Head of caudate nucleus (tissue), 42 donors: ENCODE measurements at regions not wholly inside any gene's neighbourhood (a gene's known extent, or its start where the extent isn't known, plus 50 kb on each side); places are given as distances from the start of the nearest gene placed in this dataset.

Source experiments
- DNase-seq, 42 donors: peaks; one replicate each; pipeline versions ENCODE4 v3.0.0 to v3.0.0-alpha.2; 2020 to 2021; ENCODE audit warnings: mixed read lengths in 7 of 42
- intact Hi-C: fragments of 100-400 bp; cut with DNase I; formaldehyde crosslinking; loops from one replicate; pipeline ENCODE4 v1.15.0; 2022

- intact Hi-C loops: no loop called here
- DNase-seq: no peak
Measured at GRCh38 chr12:18207266-18207665, 54.1 kb upstream of the PIK3C2G start.

DNA sequence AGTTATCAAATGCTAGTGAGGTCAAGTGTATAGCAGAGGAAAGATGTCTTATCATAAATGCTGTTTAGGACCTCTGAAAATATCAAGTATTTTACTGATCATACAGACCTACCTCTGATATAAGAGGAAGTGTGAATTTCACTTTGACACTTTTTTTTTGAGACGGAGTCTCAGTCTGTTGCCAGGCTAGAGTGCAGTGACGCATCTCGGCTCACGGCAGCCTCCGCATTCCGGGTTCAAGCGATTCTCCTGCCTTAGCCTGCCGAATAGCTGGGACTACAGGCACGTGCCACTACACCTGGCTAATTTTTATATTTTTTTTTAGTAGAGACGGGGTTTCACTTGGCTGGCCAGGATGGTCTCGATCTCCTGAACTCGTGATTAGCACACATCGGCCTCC is 55.1 kb upstream of the PIK3C2G start:
- no peak for DNase-seq
- intact Hi-C loops: no loop called here

DNA sequence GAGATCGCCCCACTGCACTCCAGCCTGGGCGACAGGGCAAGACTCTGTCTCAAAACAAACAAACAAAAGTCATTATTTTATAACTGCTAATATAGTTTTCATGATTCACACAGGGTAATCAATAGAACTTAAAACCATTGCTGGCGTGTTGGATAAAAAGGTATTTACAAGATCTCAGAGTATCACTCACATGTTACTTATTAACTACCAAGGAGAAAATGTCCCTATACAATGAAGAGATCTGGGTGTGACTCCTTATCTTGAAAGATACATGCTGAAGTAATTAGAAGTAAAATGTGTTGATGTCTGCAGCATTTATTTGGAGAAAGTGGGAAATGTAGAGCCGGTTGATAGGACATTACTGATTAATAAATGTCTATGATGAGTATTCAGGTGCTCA is 57.3 kb upstream of the PIK3C2G start:
- intact Hi-C loops: no loop called here
- no peak for DNase-seq

- no peak for DNase-seq
Measured at GRCh38 chr12:18192119-18192518, 69.2 kb upstream of the PIK3C2G start.

GRCh38 chr12:18183141-18183540 is 78.2 kb upstream of the PIK3C2G start:
- intact Hi-C loops: no loop called here
- DNase-seq: peak in 1 of 42 donors; percentile 5

More at GRCh38 chr12:18192119-18192518, 69.2 kb upstream of the PIK3C2G start:
- intact Hi-C loops: no loop called here

DNA sequence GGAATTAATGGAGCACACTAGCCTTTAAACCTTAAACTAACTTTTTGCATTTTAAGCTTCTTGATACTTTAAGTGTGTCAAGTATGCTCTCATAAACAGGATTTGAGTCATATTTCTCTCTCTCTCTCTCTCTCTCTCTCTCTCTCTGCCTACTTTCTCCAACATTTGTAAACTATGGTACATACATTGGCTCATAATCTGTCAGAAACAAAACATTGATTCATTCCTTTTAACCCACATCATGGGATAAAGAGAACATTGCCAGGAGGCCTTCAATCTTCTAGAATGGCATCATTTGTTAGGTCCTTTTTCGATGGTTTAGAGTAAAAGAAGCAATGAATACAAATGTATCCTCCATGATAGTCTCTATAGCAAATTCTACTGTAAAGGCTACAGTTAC is 81.6 kb upstream of the RERGL start:
- intact Hi-C loops: no loop called here
- no peak for DNase-seq

- peak in 1 of 42 donors; percentile 16 for DNase-seq
- intact Hi-C loops: no loop called here
Measured at GRCh38 chr12:18168016-18168415, 78.0 kb upstream of the RERGL start.

DNA sequence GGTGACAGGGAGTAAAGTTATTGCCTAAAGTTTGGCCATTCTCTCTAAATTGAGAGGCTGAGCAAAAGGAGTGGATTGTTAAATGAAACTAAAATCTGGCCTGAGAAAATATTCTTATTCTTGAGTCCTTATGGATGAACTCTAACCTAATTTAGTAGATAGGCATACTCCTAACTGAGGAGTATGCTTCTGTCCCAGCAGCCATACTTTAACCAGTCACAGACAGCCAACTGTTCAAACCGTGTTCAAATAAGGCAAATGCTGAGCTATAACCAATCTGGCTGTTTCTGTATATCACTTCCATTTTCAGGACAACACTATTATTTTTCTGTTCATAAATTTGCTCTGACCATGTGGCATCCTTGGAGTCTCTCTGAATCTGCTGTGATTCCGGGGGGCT is 75.9 kb upstream of the RERGL start:
- intact Hi-C loops: no loop called here
- no peak for DNase-seq

DNA sequence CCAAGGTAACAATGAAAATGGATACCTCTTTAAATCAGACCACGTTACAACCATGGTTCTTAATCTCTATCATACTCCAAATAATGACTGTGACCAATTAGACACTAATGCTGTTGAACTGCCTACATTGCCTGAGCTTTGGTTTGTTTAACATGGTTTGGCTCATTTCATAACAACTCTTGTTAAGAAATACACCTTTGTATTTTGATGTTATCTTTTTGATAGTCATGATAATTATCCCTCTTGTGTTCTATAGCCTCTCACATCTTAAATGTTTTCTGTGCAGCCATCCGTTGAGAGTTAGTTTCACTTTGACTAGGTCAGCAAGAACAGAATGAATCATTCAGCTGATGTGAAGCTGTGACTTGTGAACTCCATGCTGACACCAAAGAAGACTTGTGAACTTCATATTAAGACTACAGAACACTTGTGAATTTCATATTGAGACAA is 75.5 kb upstream of the RERGL start:
- intact Hi-C loops: no loop called here
- no peak for DNase-seq

DNA sequence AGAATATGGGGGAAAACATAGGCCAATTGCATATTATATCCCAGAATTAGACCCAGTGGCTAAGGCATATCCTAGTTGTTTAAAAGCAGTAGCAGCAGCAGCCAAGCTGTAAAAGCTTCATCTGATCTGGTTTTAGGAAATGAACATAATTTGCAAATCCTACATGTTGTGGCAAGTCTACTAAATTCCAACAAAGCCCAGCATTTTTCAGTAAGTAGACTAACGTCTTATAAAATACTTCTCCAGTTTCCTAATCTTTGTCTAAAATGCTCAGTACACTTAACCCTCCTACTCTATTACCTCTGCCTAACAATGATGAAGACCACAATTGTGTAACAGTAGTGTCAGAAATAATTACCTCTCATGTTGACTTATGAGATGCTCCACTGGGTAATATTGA is 70.9 kb upstream of the RERGL start:
- intact Hi-C loops: no loop called here

DNA sequence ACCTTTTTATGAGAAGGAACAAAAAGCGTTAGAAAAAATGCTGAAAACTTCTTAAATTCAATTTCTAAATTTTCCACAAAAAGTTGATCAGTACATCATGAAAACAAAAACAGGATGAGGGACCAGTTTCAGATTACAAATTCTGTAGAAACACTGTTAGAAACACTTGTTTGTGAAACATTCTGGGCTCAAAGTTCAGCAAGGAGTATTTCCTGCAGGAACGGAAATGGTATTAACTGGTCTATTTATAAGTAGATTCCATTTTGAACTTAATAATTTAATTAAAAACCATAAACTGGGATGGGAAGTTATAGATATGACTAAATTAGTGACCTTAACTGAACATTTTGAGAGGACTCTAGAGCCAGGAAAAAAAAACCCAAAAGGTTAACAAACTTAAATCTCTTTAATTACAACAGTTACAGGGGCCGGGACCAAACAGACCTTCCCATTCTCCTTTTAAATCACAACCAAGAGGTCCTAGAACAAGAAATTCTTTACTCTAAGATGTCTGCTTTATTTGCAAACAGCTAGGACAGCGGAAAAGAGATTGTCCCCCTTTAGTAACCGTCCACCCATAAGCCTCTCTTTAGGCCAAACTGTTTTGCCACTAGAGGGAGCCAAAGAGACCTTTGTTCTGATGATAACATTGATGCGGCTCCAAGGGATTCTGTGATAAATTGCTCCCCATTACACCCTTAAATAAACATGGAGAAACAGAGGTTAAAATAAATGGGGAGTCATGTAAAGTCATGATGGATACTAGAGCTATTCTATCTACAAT is 69.0 kb upstream of the RERGL start:
- intact Hi-C loops: no loop called here
- DNase-seq: peak in 14 of 42 donors; percentile 7 to 65 (median 26)

More for the DNA sequence above, 70.9 kb upstream of the RERGL start:
- DNase-seq: no peak

DNA sequence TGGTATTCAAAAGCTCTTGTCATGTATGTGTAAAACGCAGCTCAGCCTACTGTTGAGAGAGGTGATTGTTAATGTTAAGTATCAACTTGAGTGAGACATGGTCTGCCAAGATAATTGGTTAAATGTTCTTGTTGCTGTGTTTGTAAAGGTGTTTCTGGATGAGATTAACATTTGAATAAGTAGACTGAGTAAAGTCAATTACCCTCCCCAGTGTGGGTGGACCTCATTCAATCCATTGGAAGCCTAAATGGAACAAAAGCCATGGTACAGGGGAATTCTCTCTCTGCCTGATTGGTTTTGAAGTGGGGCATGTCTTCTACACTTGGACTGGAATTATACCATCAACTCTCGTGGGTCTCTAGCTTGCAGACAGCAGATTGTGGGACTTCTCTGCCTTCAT is 63.8 kb upstream of the RERGL start:
- intact Hi-C loops: no loop called here
- DNase-seq: no peak

DNA sequence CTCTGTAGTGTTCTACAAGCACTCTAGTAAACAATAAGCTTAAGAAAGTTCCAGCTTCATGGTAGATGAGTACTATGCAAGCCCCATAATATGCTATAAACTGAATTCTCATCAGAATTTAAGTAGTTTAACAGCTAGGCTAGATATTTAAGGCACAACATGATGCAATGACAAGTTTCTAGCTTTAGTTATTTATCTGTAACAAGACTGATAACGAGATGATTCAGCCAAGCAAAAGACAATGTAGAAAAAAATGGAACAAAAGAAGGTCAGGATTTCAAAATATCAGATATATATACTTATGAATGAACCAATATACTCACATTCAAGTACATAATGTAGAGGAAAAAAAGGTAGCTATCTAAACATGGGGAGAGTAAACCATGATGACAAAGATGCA is 61.0 kb upstream of the RERGL start:
- intact Hi-C loops: no loop called here
- DNase-seq: no peak

DNA sequence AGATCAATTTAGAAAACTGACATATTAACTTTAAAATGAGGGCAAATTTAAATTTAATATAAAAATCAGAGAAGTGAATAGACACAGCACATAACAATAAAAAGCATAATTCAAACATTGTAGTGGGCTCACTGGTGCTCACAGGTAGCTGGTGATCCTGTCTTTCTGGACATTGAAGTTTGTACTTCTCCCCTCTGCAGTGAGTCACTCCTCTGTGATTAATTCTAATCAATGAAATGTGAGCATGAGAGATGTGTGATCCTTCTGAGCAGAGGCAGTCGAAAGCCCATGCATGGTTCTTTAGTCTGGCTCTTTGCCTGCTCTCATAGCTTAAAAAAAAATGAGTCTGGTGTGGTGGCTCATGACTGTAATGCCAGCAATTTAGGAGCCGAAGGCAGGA is 59.0 kb upstream of the RERGL start:
- intact Hi-C loops: no loop called here
- DNase-seq: no peak

DNA sequence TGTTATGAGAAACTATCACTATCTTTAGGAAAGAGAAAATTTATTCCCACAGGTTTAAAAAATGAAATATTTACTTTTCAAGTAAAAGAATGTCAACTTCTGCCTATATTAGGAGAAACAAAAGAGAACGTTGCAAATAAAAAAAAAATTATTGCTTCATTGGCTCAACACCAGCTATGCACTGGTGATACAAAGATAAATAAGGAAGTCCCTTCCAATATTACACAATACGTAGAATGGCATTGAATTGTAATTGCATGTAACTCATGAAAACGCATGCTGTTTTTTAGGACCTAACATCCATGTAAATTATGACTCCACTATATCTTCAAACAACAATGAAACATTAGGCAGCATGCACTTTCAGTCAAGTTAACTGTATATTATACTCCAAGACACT is 56.4 kb upstream of the RERGL start:
- no peak for DNase-seq
- intact Hi-C loops: no loop called here

- intact Hi-C loops: no loop called here
- DNase-seq: no peak
Measured at GRCh38 chr12:18145924-18146323, 55.9 kb upstream of the RERGL start.

DNA sequence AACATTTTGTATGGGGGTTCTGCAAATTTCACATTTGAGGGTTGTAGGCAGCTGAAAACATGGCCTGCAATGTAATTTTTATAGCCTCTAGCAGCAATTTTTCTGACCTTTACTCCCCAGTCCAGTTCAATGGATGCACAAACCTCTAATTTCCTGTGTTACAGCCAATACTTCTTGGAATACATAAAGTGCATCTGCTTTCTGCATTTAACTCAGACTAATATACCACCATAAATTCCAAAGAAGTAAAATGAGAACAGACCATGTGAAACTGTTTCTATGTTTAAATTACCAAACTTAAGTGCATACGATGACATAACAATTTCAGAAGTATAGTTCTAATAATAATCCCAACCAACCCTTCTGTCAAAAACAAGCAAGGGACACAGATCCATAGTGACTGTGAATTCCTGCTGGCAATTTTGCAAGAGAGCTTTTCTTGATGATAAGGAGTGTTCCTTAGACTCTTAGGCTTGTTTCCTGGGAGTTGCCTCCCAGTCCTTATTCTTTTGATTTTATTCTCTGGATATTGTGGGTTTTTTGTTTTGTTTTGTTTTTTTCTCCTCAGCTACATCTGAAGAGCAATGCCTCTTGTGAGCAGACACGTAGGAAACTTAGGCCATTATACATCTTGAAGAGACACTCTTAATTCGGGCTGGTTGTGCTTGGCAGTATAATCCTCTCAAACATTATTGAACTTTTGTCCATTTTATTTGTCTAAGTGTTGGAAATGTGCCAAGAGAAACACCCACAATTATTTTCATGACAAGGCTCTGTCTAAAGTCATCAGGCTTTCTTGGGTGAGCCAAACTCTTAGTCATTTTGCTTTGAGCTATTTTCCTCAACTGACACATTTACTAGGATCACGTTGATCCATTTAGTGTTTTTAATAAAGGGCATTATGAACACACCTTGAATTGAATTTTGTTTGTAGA is 51.3 kb upstream of the RERGL start:
- intact Hi-C loops: no loop called here
- DNase-seq: no peak

GRCh38 chr12:18139989-18140596 is 50.1 kb upstream of the RERGL start:
- DNase-seq: no peak
- intact Hi-C loops: no loop called here
